ENCODE measurements at regions not wholly inside any gene's neighbourhood (a gene's known extent, or its start where the extent isn't known, plus 50 kb on each side); places are given as distances from the start of the nearest gene placed in this dataset.
"Not testable (repeated sequence)": the region's sequence is repeated elsewhere in the genome, so short reads cannot be mapped to it uniquely, and the experiment has no call there.

- DNase-seq: no peak
These were observed 142.8 kb upstream of the SV2C start for GRCh38 chr5:75940418-75940817.

DNA sequence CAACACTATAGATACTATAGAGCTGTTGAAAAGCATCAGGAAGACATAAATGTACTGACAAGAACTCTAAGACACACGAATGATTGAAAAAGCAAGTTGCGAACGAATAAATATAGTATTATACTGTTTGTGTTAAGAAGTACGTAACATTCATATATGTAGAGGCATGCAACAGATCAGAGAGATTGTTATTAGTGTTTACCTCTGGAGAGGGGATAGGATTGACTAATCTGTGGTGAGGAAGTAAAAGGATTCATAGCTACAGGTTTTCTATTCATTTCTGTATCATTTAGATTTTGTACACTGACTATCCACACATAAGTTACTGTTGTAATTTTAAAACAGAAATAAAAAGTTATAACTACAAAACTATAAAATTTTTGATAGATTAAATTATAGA, 147.6 kb upstream of the SV2C start:
- no peak for DNase-seq

DNA sequence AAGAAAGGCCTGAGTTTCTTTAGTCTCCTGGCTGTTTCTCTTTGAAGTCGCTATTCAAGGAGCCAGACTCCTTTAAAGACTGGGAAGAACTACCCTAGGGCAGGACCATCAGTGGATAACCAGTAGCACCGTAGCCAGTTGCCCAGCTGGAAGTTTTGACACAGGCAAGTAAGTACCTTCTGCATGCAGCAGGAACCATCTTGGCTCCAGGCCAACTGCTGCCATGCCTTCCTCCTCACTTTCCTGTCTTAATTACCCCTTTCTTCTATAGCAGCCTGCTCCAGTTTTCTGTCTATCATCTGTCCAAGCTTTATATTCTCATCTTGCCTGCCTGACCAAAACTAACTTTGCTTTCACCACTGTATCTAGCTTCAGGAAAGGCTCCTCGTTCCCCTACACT, 149.7 kb upstream of the SV2C start:
- no peak for DNase-seq

- DNase-seq: no peak
These were observed 152.0 kb upstream of the SV2C start for GRCh38 chr5:75931175-75931574.

GRCh38 chr5:75928992-75929391, 154.2 kb upstream of the SV2C start:
- no peak for DNase-seq

- DNase-seq: no peak
These were observed 160.7 kb upstream of the SV2C start for GRCh38 chr5:75922480-75922879.

GRCh38 chr5:75921011-75921410, 162.2 kb upstream of the SV2C start:
- DNase-seq: no peak

GRCh38 chr5:75916144-75916543, 167.0 kb upstream of the SV2C start:
- DNase-seq: no peak

DNA sequence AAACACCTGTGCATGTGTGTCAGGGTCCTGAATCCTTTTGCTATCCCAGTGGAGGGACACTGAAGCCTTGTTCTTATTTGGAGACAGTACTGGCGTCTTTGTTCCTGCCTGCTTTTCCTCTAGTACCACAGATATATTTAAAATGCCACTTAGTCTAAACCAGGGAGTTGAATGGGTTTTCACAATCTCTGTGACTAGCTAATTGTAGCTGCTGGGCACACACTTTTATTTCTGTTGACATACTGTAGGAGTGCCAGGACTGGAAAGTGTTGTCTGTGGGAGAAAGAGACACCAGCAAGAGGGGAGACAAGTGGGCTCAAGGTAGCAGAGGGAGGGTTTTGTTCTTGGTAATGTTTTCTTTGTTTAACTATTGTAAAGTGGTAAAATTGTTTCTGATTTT, 174.0 kb upstream of the SV2C start:
- DNase-seq: no peak

DNA sequence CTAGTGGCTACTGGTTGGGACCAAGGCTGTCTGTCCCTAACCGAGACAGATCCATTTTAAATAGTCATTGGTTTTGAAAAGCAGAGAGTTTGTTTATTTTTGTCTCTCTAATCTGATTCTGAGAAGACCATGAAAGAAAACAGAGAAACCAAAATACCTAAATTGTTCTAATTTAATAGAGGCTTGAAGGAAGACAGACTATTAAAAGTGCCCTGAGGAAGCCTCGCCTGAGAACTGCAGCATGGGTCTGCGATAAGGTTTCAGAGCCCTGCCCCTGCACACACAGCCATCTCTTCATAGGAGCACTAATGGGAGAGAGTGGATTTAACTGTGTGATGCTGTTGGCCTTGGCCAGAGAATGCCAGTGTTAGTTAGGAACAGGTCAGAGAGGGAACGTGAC, 175.5 kb upstream of the SV2C start:
- no peak for DNase-seq

GRCh38 chr5:75894482-75894881, 177.2 kb upstream of the POC5 start:
- DNase-seq: no peak

DNA sequence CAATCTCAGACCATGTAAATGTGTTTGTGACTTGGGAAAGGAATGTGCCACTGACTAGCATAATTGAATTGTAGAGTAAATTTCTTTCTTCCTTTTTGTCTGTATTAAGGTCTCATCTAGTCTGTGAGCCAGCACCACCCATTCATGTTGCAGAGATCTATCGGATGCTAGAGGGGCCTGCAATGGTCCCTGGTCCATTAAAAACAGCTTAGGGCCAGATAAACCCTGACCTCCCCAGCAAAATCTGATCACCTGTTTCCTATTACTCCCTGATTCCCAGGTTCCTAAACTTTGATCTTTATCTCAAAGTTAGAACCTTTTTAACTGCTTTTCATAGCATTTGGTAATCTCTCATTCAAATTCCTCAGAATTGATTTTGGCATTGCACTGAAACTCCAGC, 174.5 kb upstream of the POC5 start:
- no peak for DNase-seq

GRCh38 chr5:75891020-75891419, 173.8 kb upstream of the POC5 start:
- no peak for DNase-seq

DNA sequence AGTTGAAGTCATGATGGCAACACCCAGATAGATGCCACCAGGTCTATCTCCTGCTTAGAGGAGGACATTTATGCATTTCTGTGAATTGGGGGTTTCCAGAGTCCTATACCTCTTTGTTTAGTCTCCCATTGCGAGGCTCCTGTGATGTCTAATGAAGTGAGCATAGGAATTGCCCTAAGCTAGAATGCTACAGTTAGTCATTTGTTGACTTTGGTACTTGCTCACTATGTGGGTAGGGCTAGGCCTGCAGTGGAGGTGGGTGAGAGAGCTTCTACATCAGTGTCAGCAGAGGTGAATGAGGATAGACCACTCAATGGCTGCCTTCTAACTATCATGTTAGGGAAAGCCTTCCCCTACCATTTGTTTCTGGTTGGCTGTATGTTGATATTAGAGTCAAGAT, 173.3 kb upstream of the POC5 start:
- no peak for DNase-seq

DNA sequence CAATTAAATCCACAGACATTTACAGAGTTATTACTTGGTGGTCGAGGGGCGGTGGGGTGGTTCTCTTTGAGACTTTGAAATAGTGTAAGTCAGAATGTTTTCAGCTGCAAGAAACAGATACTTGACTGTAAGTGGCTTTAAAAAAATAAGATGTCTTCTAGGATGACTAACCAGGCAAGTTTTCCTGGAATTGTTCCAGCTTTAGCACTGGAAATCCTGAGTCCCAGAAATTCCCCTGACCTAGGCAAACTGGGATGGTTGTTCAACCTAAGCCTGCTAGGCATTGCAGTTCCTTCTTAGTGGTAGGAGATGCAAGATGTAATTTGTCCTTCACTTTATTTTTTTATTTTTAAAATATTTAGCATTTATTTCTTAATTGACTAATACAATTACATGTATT, 169.5 kb upstream of the POC5 start:
- DNase-seq: no peak

- peak; percentile 9 for DNase-seq
These were observed 168.8 kb upstream of the POC5 start for GRCh38 chr5:75885849-75886596.

DNA sequence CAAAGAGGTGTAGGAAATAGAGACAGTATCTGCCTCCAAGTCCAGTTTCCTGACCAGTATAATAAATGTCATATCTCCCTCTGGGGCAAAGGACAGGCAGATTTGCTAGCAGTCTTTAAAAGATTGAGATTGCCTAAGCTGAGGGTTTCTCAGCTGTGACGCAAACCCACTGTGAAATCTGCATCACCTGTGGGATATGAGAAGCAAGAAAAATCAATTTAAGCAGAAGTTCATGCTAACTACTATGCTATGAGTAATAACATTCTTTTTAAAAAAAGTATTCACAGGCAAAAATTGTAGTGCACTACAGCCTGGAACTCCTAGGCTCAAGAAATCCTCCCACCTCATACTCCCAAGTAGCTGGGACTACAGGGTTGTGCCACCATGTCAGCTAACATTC, 168.1 kb upstream of the POC5 start:
- no peak for DNase-seq

DNA sequence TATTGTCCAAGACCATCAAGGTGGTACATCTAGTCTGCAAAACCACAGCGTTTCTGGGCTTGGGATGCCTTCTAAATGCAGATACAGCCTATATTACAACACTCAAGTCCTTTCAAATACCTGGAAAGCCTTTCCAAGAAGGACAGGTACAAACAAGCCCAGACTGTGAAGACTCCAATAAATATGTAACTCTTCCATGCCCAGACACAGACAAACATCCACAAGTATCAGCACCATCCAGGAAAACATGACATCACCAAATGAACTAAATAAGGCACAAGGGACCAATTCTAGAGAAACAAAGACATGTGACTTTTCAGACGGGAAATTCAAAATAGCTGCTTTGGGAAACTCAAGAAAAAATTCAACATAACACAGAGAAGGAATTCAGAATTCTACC, 152.7 kb upstream of the POC5 start:
- no peak for DNase-seq

GRCh38 chr5:75862872-75863271, 145.6 kb upstream of the POC5 start:
- no peak for DNase-seq

GRCh38 chr5:75859621-75860020, 142.4 kb upstream of the POC5 start:
- DNase-seq: not testable (repeated sequence)

GRCh38 chr5:75856056-75856455, 138.8 kb upstream of the POC5 start:
- no peak for DNase-seq

GRCh38 chr5:75848077-75848476, 130.8 kb upstream of the POC5 start:
- DNase-seq: no peak

GRCh38 chr5:75847561-75848021, 130.4 kb upstream of the POC5 start:
- no peak for DNase-seq

DNA sequence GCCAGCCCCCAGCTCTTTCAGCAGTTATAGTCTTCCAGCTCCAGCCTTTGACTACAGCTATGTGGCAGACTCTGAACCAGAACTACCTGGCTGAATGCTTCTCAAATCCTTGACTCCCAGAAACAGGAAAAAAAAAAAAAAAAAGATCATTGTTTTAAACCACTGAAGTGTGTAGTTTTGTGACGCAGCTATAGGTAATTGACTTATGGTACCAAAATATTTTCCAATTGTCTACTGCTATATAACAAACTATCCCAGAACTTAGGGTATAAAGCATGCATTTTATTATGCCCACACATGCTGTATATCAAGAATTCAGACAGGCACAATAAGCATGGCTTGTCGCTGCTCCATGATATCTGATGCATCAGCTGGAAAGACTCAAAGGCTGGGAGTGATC, 127.1 kb upstream of the POC5 start:
- DNase-seq: no peak

GRCh38 chr5:75843319-75843718, 126.1 kb upstream of the POC5 start:
- DNase-seq: no peak

All from retina (tissue), 1 donor.